AG04449 (cell line): ENCODE measurements at regions not wholly inside any gene's neighbourhood (a gene's known extent, or its start where the extent isn't known, plus 50 kb on each side); places are given as distances from the start of the nearest gene placed in this dataset.

Experiments
- CTCF ChIA-PET: fragments of 350-600 bp; formaldehyde crosslinking; extraction: SDS; loops from one replicate; lab custom pipeline; 2021; ENCODE audit warnings: antibody characterized with exemption; lab: Yijun Ruan, JAX
- POLR2A ChIA-PET: fragments of 400-600, 350-600 bp; formaldehyde crosslinking; extraction: SDS; loops from one replicate; lab custom pipeline; 2020; ENCODE audit warnings: antibody characterized with exemption, inconsistent platforms; lab: Yijun Ruan, JAX
- DNase-seq: peaks from one replicate; pipeline ENCODE4 v3.0.0-alpha.2; 2010; ENCODE audit warnings: low read depth, low spot score
- H3K4me3 ChIP-seq: 2 replicates; pipeline ENCODE4 v1.5.1; 2011; ENCODE audit warnings: low read depth, mild to moderate bottlenecking, control low read depth, low read length
- CTCF ChIP-seq: IDR thresholded peaks from one replicate; pipeline ENCODE4 v1.5.1; 2011; ENCODE audit warnings: mild to moderate bottlenecking, moderate library complexity, low read length, control low read depth, inconsistent platforms; ENCODE audit not compliant: insufficient read depth; ENCODE audit errors: missing control alignments

DNA sequence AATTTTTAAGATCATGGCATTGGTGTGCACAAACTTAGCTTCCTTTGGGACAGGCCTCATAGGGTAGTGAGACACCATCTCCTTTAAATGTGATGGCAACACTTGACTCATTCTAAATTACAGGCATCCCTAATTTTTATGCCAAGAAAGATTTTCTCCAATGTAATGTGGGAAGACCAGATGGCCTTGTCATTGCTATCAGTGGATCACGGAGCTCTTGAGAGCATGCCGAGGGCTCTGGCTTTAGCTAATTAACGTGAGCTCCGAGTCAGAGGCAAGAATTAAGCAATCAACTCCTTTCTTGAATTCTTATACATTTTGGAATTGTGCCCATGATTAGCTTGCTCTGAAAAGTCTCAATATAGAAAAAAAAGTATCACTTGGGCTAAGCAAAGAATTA, 215.8 kb downstream of the LRRC70 start:
- TF ChIP-seq CTCF = no peak
- ChIA-PET POLR2A (no interaction called here), CTCF (no interaction called here)
- DNase-seq = no peak
- H3K4me3 ChIP-seq = no peak overlapping the region

GRCh38 chr5:62791059-62791458, 212.4 kb downstream of the LRRC70 start:
- POLR2A ChIA-PET = no interaction called here
- CTCF ChIA-PET = no interaction called here
- DNase-seq = no peak
- no peak overlapping the region for H3K4me3 ChIP-seq
- no peak for TF ChIP-seq CTCF

GRCh38 chr5:62790348-62790747, 211.7 kb downstream of the LRRC70 start:
- POLR2A ChIA-PET = no interaction called here
- no peak overlapping the region for H3K4me3 ChIP-seq
- no peak for DNase-seq
- CTCF ChIA-PET = no interaction called here
- TF ChIP-seq CTCF = no peak

DNA sequence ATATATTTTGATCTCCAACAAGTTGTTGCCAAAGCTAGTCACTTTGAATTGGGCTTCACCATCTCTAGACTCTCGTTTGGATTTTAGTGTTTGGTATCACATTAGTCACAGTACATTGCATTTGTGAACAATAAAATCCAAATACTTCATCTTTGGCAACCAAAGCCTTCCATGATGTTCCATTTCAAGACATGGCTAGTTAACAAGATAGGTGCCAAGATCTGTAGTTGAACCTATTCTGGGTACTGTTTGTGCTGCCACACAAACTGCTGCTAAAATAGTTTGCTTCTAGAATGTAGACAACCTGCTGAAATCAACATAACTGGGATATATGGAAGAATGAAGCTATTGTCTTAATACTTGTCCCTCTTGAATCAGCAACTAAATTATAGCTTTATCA, 207.5 kb downstream of the LRRC70 start:
- ChIA-PET POLR2A (no interaction called here), CTCF (no interaction called here)
- no peak for TF ChIP-seq CTCF
- H3K4me3 ChIP-seq = no peak overlapping the region
- DNase-seq = no peak

DNA sequence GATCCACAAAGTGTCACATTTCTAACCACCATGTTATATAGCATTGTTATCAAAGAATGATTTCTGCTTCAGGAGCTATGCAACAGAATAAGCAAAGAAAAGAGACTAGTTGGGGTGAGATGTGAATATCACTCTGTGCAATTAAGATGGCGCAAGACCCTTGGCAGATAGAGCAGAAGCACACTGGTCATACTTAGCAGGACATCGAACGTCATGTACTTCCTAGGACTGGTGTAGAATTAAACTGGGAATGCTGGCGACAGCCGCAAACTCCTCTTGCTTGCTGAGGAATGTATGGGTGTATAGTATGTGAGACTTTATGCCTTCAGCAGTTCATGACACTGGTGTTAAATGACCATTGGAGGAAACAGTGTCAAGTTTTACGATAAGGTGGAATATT, 207.0 kb downstream of the LRRC70 start:
- H3K4me3 ChIP-seq = no peak overlapping the region
- ChIA-PET POLR2A (no interaction called here), CTCF (no interaction called here)
- TF ChIP-seq CTCF = no peak
- DNase-seq = no peak

- no peak for TF ChIP-seq CTCF
- no peak overlapping the region for H3K4me3 ChIP-seq
- DNase-seq = no peak
- CTCF ChIA-PET = no interaction called here
- POLR2A ChIA-PET = no interaction called here
These were observed 204.9 kb downstream of the LRRC70 start for GRCh38 chr5:62783374-62784057.
